GM19043 (cell line): ENCODE measurements at regions not wholly inside any gene's neighbourhood (a gene's known extent, or its start where the extent isn't known, plus 50 kb on each side); places are given as distances from the start of the nearest gene placed in this dataset.

Experiments
- ATAC-seq: cut with Tn5 transposase; IDR thresholded peaks from one replicate; pipeline ENCODE4 v1.9.1; 2021; ENCODE audit warnings: low read depth; ENCODE audit not compliant: unreplicated experiment

- no peak for ATAC-seq
Observed at GRCh38 chr12:97173688-97174410, 266.8 kb downstream of the NEDD1 start.

- ATAC-seq, result no peak
Observed at GRCh38 chr12:97177481-97177880, 270.4 kb downstream of the NEDD1 start.

- ATAC-seq, result no peak
Observed at GRCh38 chr12:97181571-97182265, 274.7 kb downstream of the NEDD1 start.

- ATAC-seq, result no peak
Observed at GRCh38 chr12:97182769-97183168, 275.7 kb downstream of the NEDD1 start.

GRCh38 chr12:97184127-97184773, 277.2 kb downstream of the NEDD1 start:
- ATAC-seq, result no peak

GRCh38 chr12:97185567-97185966, 277.0 kb upstream of the RMST start:
- no peak for ATAC-seq

GRCh38 chr12:97194546-97194945, 268.1 kb upstream of the RMST start:
- ATAC-seq, result no peak

GRCh38 chr12:97200181-97200580, 262.4 kb upstream of the RMST start:
- ATAC-seq, result no peak

- no peak for ATAC-seq
Observed at GRCh38 chr12:97203408-97203807, 259.2 kb upstream of the RMST start.

GRCh38 chr12:97209997-97210396, 252.6 kb upstream of the RMST start:
- no peak for ATAC-seq

- no peak for ATAC-seq
Observed at GRCh38 chr12:97211416-97211930, 251.1 kb upstream of the RMST start.

GRCh38 chr12:97216848-97217247, 245.8 kb upstream of the RMST start:
- ATAC-seq, result no peak

- no peak for ATAC-seq
Observed at GRCh38 chr12:97222391-97222790, 240.2 kb upstream of the RMST start.

- ATAC-seq, result no peak
Observed at GRCh38 chr12:97223419-97223818, 239.2 kb upstream of the RMST start.

- no peak for ATAC-seq
Observed at GRCh38 chr12:97229004-97229403, 233.6 kb upstream of the RMST start.

- no peak for ATAC-seq
Observed at GRCh38 chr12:97235102-97235501, 227.5 kb upstream of the RMST start.

GRCh38 chr12:97246368-97246767, 216.2 kb upstream of the RMST start:
- no peak for ATAC-seq

- ATAC-seq, result no peak
Observed at GRCh38 chr12:97250483-97250882, 212.1 kb upstream of the RMST start.

GRCh38 chr12:97257726-97258125, 204.9 kb upstream of the RMST start:
- no peak for ATAC-seq

GRCh38 chr12:97259098-97259497, 203.5 kb upstream of the RMST start:
- ATAC-seq, result no peak

- ATAC-seq, result no peak
Observed at GRCh38 chr12:97260786-97261185, 201.8 kb upstream of the RMST start.

- ATAC-seq, result no peak
Observed at GRCh38 chr12:97267166-97267565, 195.4 kb upstream of the RMST start.
